CD4-positive, alpha-beta T cell (primary cell): ENCODE measurements at regions not wholly inside any gene's neighbourhood (a gene's known extent, or its start where the extent isn't known, plus 50 kb on each side); places are given as distances from the start of the nearest gene placed in this dataset.

Experiments used
- ATAC-seq: fragments of 200-7000 bp; cut with Tn5 transposase; one replicate; pipeline ENCODE4 v1.10.0; 2022; ENCODE audit warnings: mild to moderate bottlenecking; ENCODE audit not compliant: poor library complexity
- CTCF ChIA-PET: fragments of 350-600 bp; sonication (Branson Sonifier 250); formaldehyde crosslinking; loops from one replicate; lab custom pipeline; 2021; ENCODE audit warnings: antibody characterized with exemption, inconsistent platforms; lab: Charles Lee
- POLR2A ChIA-PET: fragments of 350-600 bp; sonication (Branson Sonifier 250); formaldehyde crosslinking; loops from one replicate; lab custom pipeline; 2021; ENCODE audit warnings: antibody characterized with exemption, inconsistent platforms; lab: Charles Lee
- DNase-seq, 14 experiments: peaks; one replicate each; pipeline ENCODE4 v3.0.0-alpha.2; 2013 to 2020; ENCODE audit warnings: mixed read lengths in 2 of 14
- H3K27ac ChIP-seq, 2 donors: one replicate each; pipeline versions ENCODE4 v1.5.1 to v1.7.0; 2013; ENCODE audit warnings: low read length in 2 of 2, low read depth in 1 of 2, mild to moderate bottlenecking in 1 of 2
- H3K27me3 ChIP-seq, 2 experiments: 1 replicate in 1 of 2; 2 replicates in 1 of 2; pipeline versions ENCODE4 v1.6.1 to v1.7.0; 2013; ENCODE audit warnings: low read length in 2 of 2, control low read depth in 1 of 2, mild to moderate bottlenecking in 1 of 2, moderate library complexity in 1 of 2; ENCODE audit not compliant: insufficient read depth in 2 of 2, control insufficient read depth in 1 of 2
- H3K36me3 ChIP-seq: one replicate; pipeline ENCODE4 v1.6.1; 2013; ENCODE audit warnings: low read length, control low read depth; ENCODE audit not compliant: insufficient read depth
- H3K4me1 ChIP-seq: one replicate; pipeline ENCODE4 v1.6.1; 2013; ENCODE audit warnings: low read length, control low read depth; ENCODE audit not compliant: insufficient read depth
- H3K4me3 ChIP-seq: one replicate; pipeline ENCODE4 v1.5.1; 2013; ENCODE audit warnings: mild to moderate bottlenecking, low read length, moderate library complexity
- H3K9me3 ChIP-seq, 2 experiments: 1 replicate in 1 of 2; 2 replicates in 1 of 2; pipeline versions ENCODE4 v1.6.1 to v1.7.0; 2013; ENCODE audit warnings: low read length in 2 of 2, mild to moderate bottlenecking in 2 of 2, control low read depth in 1 of 2, moderate library complexity in 1 of 2; ENCODE audit not compliant: control insufficient read depth in 1 of 2, insufficient read depth in 1 of 2
- H3K27ac Mint-ChIP-seq: one replicate; pipeline ENCODE4 v1.8.0; 2020; ENCODE audit warnings: mixed read lengths
- H3K27me3 Mint-ChIP-seq: one replicate; pipeline ENCODE4 v1.8.0; 2021; ENCODE audit warnings: mixed read lengths
- H3K36me3 Mint-ChIP-seq: one replicate; pipeline ENCODE4 v1.8.0; 2021; ENCODE audit warnings: low read depth, mixed read lengths
- H3K4me1 Mint-ChIP-seq: one replicate; pipeline ENCODE4 v1.8.0; 2021; ENCODE audit warnings: low read depth, mixed read lengths
- H3K4me3 Mint-ChIP-seq: one replicate; pipeline ENCODE4 v1.8.0; 2020; ENCODE audit warnings: mild to moderate bottlenecking, mixed read lengths
- H3K9me3 Mint-ChIP-seq: one replicate; pipeline ENCODE4 v1.8.0; 2020; ENCODE audit warnings: mixed read lengths
- intact Hi-C, 2 experiments: fragments of 100-400 bp; cut with DNase I in 1 of 2; cut with micrococcal nuclease in 1 of 2; formaldehyde crosslinking; loops; one replicate each; pipeline versions ENCODE4 v1.15.1 to v1.9.0; 2023 to 2025; cut with DNase I, micrococcal nuclease
- TF ChIP-seq, protein P1 (sequence below): fragments of 200-600 bp; IDR thresholded peaks from one replicate; pipeline ENCODE4 v1.8.0; 2022; ENCODE audit warnings: antibody characterized with exemption, mild to moderate bottlenecking

DNA sequence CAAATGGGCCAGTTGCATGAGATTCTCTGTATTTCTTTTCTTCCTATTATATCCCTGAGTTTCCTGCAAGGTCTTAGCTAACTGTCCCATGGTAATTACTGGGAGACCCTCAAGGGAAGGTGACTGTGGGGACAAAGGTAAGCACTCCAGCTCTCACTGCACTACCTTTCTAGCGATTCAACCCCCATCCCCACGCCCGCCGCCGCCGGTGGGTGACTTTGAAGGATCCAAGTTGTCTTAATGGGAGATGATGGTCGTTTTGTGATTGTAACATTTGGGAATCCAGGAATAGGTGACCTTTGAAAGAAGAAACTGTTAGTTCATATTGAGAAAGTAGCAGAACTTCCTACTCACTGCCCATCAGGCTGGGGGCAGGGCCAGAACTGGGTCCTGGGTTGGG is 265.5 kb downstream of the LRFN2 start:
- H3K9me3 Mint-ChIP-seq, result no peaks in the 10 kb centered on the region
- Histone ChIP-seq H3K27me3 (peaks cover 0 to 10% of the 10 kb centered on the region in 2 experiments), H3K4me3 (no peak overlapping the region), H3K4me1 (peaks cover 5% of the 10 kb centered on the region), H3K27ac (no peak overlapping the region), H3K36me3 (no peaks in the 10 kb centered on the region), H3K9me3 (peaks cover 0 to 7% of the 10 kb centered on the region in 2 experiments)
- intact Hi-C loops, result no loop called here
- no peak overlapping the region for H3K4me3 Mint-ChIP-seq
- ATAC-seq (no peak), DNase-seq (no peak)
- TF ChIP-seq, protein P1, sequence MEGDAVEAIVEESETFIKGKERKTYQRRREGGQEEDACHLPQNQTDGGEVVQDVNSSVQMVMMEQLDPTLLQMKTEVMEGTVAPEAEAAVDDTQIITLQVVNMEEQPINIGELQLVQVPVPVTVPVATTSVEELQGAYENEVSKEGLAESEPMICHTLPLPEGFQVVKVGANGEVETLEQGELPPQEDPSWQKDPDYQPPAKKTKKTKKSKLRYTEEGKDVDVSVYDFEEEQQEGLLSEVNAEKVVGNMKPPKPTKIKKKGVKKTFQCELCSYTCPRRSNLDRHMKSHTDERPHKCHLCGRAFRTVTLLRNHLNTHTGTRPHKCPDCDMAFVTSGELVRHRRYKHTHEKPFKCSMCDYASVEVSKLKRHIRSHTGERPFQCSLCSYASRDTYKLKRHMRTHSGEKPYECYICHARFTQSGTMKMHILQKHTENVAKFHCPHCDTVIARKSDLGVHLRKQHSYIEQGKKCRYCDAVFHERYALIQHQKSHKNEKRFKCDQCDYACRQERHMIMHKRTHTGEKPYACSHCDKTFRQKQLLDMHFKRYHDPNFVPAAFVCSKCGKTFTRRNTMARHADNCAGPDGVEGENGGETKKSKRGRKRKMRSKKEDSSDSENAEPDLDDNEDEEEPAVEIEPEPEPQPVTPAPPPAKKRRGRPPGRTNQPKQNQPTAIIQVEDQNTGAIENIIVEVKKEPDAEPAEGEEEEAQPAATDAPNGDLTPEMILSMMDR, result no peak
- H3K27me3 Mint-ChIP-seq, result peaks cover 34% of the 10 kb centered on the region
- H3K27ac Mint-ChIP-seq, result no peak overlapping the region
- CTCF ChIA-PET, result no interaction called here
- POLR2A ChIA-PET, result no interaction called here
- no peaks in the 10 kb centered on the region for H3K4me1 Mint-ChIP-seq
- H3K36me3 Mint-ChIP-seq, result no peaks in the 10 kb centered on the region

DNA sequence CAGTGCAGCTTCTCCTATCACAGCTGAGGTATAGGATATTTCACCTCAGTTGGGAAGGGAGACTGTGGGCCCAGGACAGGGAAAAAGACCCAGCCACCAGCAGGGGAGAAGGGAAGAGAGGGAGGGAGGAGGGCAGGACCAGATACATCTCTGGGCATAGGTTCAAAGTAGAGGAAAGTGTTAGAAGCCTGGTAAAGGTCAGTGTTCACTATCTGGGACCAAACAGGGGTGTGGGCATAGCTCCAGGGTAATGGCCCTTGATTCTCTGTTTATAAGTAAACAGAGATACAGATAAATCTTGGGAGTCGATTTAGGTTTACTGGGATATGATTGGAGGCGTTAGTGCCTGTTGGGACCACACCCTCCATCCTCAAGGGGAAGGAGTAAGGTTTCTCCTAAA is 266.2 kb downstream of the LRFN2 start:
- Histone ChIP-seq H3K27ac (no peak overlapping the region), H3K36me3 (no peaks in the 10 kb centered on the region), H3K4me1 (peaks cover 5% of the 10 kb centered on the region), H3K27me3 (peaks cover 0 to 9% of the 10 kb centered on the region in 2 experiments), H3K9me3 (peaks cover 0 to 7% of the 10 kb centered on the region in 2 experiments), H3K4me3 (no peak overlapping the region)
- Mint-ChIP-seq H3K4me3 (no peak overlapping the region), H3K27ac (no peak overlapping the region), H3K9me3 (no peaks in the 10 kb centered on the region), H3K4me1 (no peaks in the 10 kb centered on the region), H3K27me3 (peaks cover 28% of the 10 kb centered on the region), H3K36me3 (no peaks in the 10 kb centered on the region)
- TF ChIP-seq, protein P1, result no peak
- intact Hi-C loops, result no loop called here
- ATAC-seq (no peak), DNase-seq (no peak)
- ChIA-PET CTCF (no interaction called here), POLR2A (no interaction called here)

DNA sequence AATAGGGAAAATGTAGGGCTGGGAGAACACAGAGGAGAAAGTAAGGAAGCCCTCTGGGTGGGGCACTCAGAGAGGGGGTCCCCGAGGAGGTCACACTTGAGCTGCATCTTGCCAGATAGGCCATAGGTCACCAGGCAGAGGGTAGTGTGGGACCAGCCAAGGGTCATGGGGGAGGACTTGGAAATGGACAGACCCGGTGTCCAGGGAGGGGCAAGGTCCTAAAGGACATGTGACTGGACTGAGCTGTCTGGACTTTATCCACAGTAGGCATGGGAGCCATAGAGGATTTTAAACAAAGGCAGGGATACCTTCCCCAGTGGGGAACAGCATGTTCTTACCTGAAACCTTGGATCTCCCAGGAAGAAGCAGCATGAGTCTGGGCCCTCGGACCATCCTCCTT is 266.7 kb downstream of the LRFN2 start:
- no peak for DNase-seq
- H3K27me3 ChIP-seq, result peaks cover 0 to 6% of the 10 kb centered on the region in 2 experiments
- POLR2A ChIA-PET, result no interaction called here
- Mint-ChIP-seq H3K9me3 (no peaks in the 10 kb centered on the region), H3K27me3 (peaks cover 31% of the 10 kb centered on the region), H3K4me1 (no peaks in the 10 kb centered on the region), H3K27ac (no peak overlapping the region), H3K36me3 (no peaks in the 10 kb centered on the region), H3K4me3 (no peak overlapping the region)
- no peak overlapping the region for H3K4me3 ChIP-seq
- H3K27ac ChIP-seq, result no peak overlapping the region
- no peaks in the 10 kb centered on the region for H3K36me3 ChIP-seq
- CTCF ChIA-PET, result no interaction called here
- peaks cover 0 to 7% of the 10 kb centered on the region in 2 experiments for H3K9me3 ChIP-seq
- TF ChIP-seq, protein P1, result no peak
- intact Hi-C loops, result no loop called here
- ATAC-seq, result no peak
- peaks cover under 1% of the 10 kb centered on the region for H3K4me1 ChIP-seq
